GM19324 (cell line): ENCODE measurements at regions not wholly inside any gene's neighbourhood (a gene's known extent, or its start where the extent isn't known, plus 50 kb on each side); places are given as distances from the start of the nearest gene placed in this dataset.
"Not testable (repeated sequence)": the region's sequence is repeated elsewhere in the genome, so short reads cannot be mapped to it uniquely, and the experiment has no call there.

Experiments used
- ATAC-seq: cut with Tn5 transposase; IDR thresholded peaks from one replicate; pipeline ENCODE4 v1.9.1; 2021; ENCODE audit warnings: mild to moderate bottlenecking, moderate library complexity; ENCODE audit not compliant: unreplicated experiment, low FRiP score

GRCh38 chr17:14522795-14523387 lies 222.0 kb downstream of the HS3ST3B1 start:
- no peak for ATAC-seq

GRCh38 chr17:14518919-14519318 lies 218.0 kb downstream of the HS3ST3B1 start:
- not testable (repeated sequence) for ATAC-seq

- ATAC-seq, result no peak
Measured at GRCh38 chr17:14514973-14515372, 214.1 kb downstream of the HS3ST3B1 start.

GRCh38 chr17:14513835-14514234 lies 213.0 kb downstream of the HS3ST3B1 start:
- no peak for ATAC-seq

- no peak for ATAC-seq
Measured at GRCh38 chr17:14510136-14510535, 209.3 kb downstream of the HS3ST3B1 start.

GRCh38 chr17:14508156-14508555 lies 207.3 kb downstream of the HS3ST3B1 start:
- no peak for ATAC-seq

- ATAC-seq, result no peak
Measured at GRCh38 chr17:14506364-14506763, 205.5 kb downstream of the HS3ST3B1 start.

- no peak for ATAC-seq
Measured at GRCh38 chr17:14505606-14506005, 204.7 kb downstream of the HS3ST3B1 start.

- ATAC-seq, result no peak
Measured at GRCh38 chr17:14499976-14500375, 199.1 kb downstream of the HS3ST3B1 start.

GRCh38 chr17:14498812-14499211 lies 197.9 kb downstream of the HS3ST3B1 start:
- no peak for ATAC-seq

GRCh38 chr17:14494161-14494560 lies 193.3 kb downstream of the HS3ST3B1 start:
- no peak for ATAC-seq

- ATAC-seq, result no peak
Measured at GRCh38 chr17:14489986-14490385, 189.1 kb downstream of the HS3ST3B1 start.

GRCh38 chr17:14488958-14489550 lies 188.2 kb downstream of the HS3ST3B1 start:
- no peak for ATAC-seq

GRCh38 chr17:14487068-14487467 lies 186.2 kb downstream of the HS3ST3B1 start:
- no peak for ATAC-seq

- ATAC-seq, result no peak
Measured at GRCh38 chr17:14482715-14483114, 181.8 kb downstream of the HS3ST3B1 start.

- no peak for ATAC-seq
Measured at GRCh38 chr17:14481664-14482063, 180.8 kb downstream of the HS3ST3B1 start.

GRCh38 chr17:14474591-14474990 lies 173.7 kb downstream of the HS3ST3B1 start:
- no peak for ATAC-seq

GRCh38 chr17:14471052-14471451 lies 170.2 kb downstream of the HS3ST3B1 start:
- no peak for ATAC-seq

- ATAC-seq, result no peak
Measured at GRCh38 chr17:14470417-14470816, 169.5 kb downstream of the HS3ST3B1 start.

- no peak for ATAC-seq
Measured at GRCh38 chr17:14469971-14470370, 169.1 kb downstream of the HS3ST3B1 start.

- no peak for ATAC-seq
Measured at GRCh38 chr17:14468858-14469257, 168.0 kb downstream of the HS3ST3B1 start.

- ATAC-seq, result no peak
Measured at GRCh38 chr17:14461227-14461548, 160.3 kb downstream of the HS3ST3B1 start.
